WI38 (cell line): ENCODE measurements at regions not wholly inside any gene's neighbourhood (a gene's known extent, or its start where the extent isn't known, plus 50 kb on each side); places are given as distances from the start of the nearest gene placed in this dataset.
A peak's percentile ranks its signal among the peaks of the same experiment; 100 is the strongest.
"Not testable (repeated sequence)": the region's sequence is repeated elsewhere in the genome, so short reads cannot be mapped to it uniquely, and the experiment has no call there.

Experiments used
- H3K4me3 ChIP-seq: 2 replicates; pipeline ENCODE4 v1.5.1; 2011; ENCODE audit warnings: low read depth, mild to moderate bottlenecking, control low read depth, low read length

- not testable (repeated sequence) for H3K4me3 ChIP-seq
Observed at GRCh38 chr16:29094325-29094724, 109.5 kb downstream of the LAT start.

- not testable (repeated sequence) for H3K4me3 ChIP-seq
Observed at GRCh38 chr16:29089679-29090078, 104.8 kb downstream of the LAT start.

GRCh38 chr16:29087673-29088072, 102.8 kb downstream of the LAT start:
- not testable (repeated sequence) for H3K4me3 ChIP-seq

GRCh38 chr16:29081829-29082639, 97.2 kb downstream of the LAT start:
- peak overlapping the region; percentile 22; the same call in 1 of the 2 replicates for H3K4me3 ChIP-seq

- peak overlapping the region; percentile 40; the same call in 1 of the 2 replicates for H3K4me3 ChIP-seq
Observed at GRCh38 chr16:29074554-29075402, 89.9 kb downstream of the LAT start.

GRCh38 chr16:29062235-29062634, 77.4 kb downstream of the LAT start:
- H3K4me3 ChIP-seq = not testable (repeated sequence)

GRCh38 chr16:29061467-29061921, 76.6 kb downstream of the LAT start:
- H3K4me3 ChIP-seq = not testable (repeated sequence)

GRCh38 chr16:29060022-29060810, 75.4 kb downstream of the LAT start:
- not testable (repeated sequence) for H3K4me3 ChIP-seq

GRCh38 chr16:29059575-29059974, 74.7 kb downstream of the LAT start:
- H3K4me3 ChIP-seq = not testable (repeated sequence)
